ENCODE measurements at regions not wholly inside any gene's neighbourhood (a gene's known extent, or its start where the extent isn't known, plus 50 kb on each side); places are given as distances from the start of the nearest gene placed in this dataset.
"Not testable (repeated sequence)": the region's sequence is repeated elsewhere in the genome, so short reads cannot be mapped to it uniquely, and the experiment has no call there.

- not testable (repeated sequence) for DNase-seq
Measured at GRCh38 chr1:189718147-189718795, 759.4 kb downstream of the BRINP3 start.

GRCh38 chr1:189726806-189727205, 750.9 kb downstream of the BRINP3 start:
- DNase-seq, result no peak

GRCh38 chr1:189751311-189751710, 726.4 kb downstream of the BRINP3 start:
- no peak for DNase-seq

GRCh38 chr1:189752461-189752995, 725.1 kb downstream of the BRINP3 start:
- peak in 1 of 2 donors; percentile 5 for DNase-seq

GRCh38 chr1:189755100-189755499, 722.6 kb downstream of the BRINP3 start:
- DNase-seq, result not testable (repeated sequence)

- DNase-seq, result no peak
Measured at GRCh38 chr1:189764391-189765320, 713.0 kb downstream of the BRINP3 start.

GRCh38 chr1:189769448-189769847, 708.2 kb downstream of the BRINP3 start:
- no peak for DNase-seq

- no peak for DNase-seq
Measured at GRCh38 chr1:189774721-189775287, 702.9 kb downstream of the BRINP3 start.

GRCh38 chr1:189775343-189775742, 702.3 kb downstream of the BRINP3 start:
- DNase-seq, result no peak

- DNase-seq, result no peak
Measured at GRCh38 chr1:189779034-189779433, 698.6 kb downstream of the BRINP3 start.

- DNase-seq, result no peak
Measured at GRCh38 chr1:189782295-189782694, 695.4 kb downstream of the BRINP3 start.

GRCh38 chr1:189783456-189783855, 694.2 kb downstream of the BRINP3 start:
- no peak for DNase-seq

GRCh38 chr1:189786761-189787160, 690.9 kb downstream of the BRINP3 start:
- DNase-seq, result no peak

GRCh38 chr1:189787201-189787600, 690.5 kb downstream of the BRINP3 start:
- peak; percentile 26 to 29 for DNase-seq

GRCh38 chr1:189790335-189790734, 687.3 kb downstream of the BRINP3 start:
- DNase-seq, result no peak

GRCh38 chr1:189803364-189803763, 674.3 kb downstream of the BRINP3 start:
- no peak for DNase-seq

GRCh38 chr1:189804352-189804751, 673.3 kb downstream of the BRINP3 start:
- no peak for DNase-seq

- DNase-seq, result no peak
Measured at GRCh38 chr1:189805735-189806134, 671.9 kb downstream of the BRINP3 start.

GRCh38 chr1:189810639-189811038, 667.0 kb downstream of the BRINP3 start:
- DNase-seq, result not testable (repeated sequence)

- DNase-seq, result no peak
Measured at GRCh38 chr1:189811960-189812359, 665.7 kb downstream of the BRINP3 start.

GRCh38 chr1:189816558-189816957, 661.1 kb downstream of the BRINP3 start:
- DNase-seq, result no peak

- DNase-seq, result no peak
Measured at GRCh38 chr1:189819751-189820150, 657.9 kb downstream of the BRINP3 start.

Measured in right lung (tissue), 2 donors.